Left kidney (tissue), 1 donor: ENCODE measurements at regions not wholly inside any gene's neighbourhood (a gene's known extent, or its start where the extent isn't known, plus 50 kb on each side); places are given as distances from the start of the nearest gene placed in this dataset.
"Not testable (repeated sequence)": the region's sequence is repeated elsewhere in the genome, so short reads cannot be mapped to it uniquely, and the experiment has no call there.

ENCODE experiments used
- DNase-seq: peaks from one replicate; pipeline ENCODE4 v3.0.0-alpha.2; 2013

DNA sequence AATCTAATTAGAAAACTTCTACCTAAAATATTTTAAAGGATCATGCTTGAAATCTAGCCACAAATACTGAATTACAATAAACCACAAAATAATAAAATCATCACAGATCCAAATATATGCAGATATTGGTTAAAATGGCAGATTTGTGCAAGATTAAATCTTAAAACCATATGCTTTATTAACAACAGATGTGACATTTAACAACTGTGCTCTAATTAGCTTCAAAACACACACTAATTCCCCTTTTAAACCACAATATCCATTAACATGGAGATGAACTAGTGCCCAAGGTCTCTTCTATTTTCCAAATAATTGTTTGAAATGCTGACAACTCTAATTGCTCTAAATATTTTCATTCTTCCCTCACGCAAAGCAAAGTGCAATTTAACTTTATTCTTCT lies 1530.3 kb downstream of the SI start:
- no peak for DNase-seq

DNA sequence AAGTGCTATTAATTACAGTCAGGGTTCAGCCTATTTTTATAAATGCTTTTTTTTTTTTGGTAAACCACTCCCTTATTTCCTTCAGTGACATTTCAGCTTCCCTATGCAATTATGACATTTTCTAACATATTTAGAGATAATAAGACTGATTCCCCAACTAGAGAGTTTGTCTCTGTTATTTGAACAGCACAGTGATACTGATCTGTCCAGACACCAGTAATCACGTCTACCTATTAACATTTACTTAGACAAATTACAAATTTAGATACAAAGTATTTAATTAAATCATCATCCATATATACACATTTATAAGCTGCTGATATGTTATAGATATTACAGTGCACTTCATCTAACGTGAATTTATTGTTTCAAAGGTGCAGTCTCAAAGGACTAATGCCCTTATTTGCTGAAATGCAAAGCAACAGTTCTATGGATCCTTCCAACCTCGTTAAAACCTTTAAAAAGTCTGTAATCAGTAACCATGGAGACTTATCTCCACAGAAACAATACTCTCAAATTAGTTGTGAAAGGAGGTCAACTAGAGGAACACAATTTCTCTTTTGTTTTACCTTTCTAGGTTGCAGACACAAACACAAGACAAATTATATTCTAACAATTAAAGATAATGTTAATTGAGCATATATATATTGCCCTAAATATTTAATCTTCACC lies 1531.1 kb downstream of the SI start:
- DNase-seq, result no peak

DNA sequence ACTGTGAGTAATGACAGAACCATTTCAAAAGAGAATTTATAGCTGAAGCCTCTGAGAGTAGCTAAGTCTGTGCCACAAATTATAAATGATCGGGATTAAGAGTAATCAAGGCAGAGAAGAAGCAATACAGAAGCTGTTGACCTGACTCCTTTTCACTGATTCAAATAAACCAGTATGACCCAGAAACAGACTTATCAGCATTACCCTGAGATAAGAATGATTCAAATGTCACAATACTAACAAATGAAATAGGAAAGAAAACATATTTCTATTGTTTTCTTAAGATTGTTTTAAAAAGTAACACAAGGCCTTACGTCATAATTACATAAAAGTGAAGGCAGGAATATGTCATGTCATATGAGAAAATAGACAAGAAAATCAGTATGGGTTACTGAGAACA lies 1534.6 kb downstream of the SI start:
- DNase-seq, result no peak

DNA sequence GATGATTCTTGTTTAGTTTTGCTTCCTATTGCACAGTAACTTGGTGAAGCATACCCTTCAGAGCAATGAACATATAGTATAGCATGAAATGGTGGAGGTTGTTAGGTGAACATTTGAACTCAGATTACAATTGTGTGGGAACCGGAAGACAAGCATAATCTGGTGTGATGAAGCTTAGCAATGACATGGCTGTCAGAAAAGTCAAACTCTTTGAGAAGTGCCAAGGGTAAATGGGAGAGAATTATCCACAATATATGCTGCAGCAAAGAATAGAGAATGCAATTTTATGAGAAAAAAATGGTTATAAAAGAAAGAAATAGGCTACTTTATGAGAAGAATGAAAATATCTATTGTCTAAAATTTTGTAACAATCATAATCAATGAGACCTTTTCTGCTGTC lies 1536.7 kb downstream of the SI start:
- no peak for DNase-seq

DNA sequence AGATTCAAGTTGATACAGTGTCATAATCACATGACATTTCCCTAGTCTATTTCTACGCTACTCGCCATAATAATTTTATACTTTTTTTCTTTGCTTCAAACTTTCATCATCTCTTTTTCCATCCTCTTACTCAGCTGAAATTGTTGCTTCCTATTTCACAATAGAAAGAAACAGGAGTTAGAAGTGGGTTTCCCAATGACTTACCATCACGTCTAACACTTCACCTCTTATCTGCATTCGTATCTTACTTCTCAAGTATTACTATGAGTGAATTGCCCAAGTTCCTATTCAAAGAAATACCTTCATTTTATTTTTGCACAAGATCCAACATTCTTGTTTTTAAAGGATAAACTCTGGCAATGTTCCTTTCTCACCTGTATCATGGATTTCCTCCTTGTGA lies 1539.9 kb downstream of the SI start:
- DNase-seq, result no peak

DNA sequence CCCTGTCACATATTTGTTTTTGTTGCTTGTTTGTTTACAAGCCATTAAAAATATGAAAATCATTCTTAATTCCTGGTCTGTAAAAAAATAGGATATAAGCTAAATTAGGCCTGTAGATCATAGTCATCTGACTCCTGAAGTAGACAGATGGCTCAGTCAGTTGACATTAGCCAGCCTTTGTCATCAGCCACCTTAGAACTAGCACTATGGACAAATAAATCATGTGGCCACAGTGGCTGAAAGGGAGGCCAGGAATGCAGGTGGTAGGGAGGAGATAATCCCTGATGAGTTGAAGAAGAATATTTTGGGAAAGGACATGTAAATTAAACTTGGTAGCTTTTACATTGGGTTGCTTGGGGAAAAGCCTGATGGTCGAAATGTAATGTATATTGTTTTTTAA lies 1544.9 kb downstream of the SI start:
- no peak for DNase-seq

DNA sequence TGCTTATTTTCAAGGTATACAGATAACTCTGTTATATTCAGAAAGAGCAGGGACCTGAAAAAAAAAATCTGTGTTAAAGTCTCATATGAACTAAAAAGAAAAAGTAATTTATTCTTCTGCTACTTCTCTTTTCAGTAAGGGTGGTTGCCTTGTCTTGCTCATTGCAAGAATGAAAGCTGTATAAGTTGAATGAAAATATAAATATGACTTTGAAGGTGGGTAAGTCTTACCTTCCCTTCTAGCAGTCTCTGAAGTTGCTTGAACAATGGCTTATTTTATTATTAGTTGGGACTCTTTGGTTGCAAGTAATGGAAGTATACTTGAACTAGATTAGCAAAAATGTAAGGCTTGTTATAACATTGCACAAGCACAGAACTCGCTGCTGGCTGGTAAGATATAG lies 1554.9 kb downstream of the SI start:
- no peak for DNase-seq

DNA sequence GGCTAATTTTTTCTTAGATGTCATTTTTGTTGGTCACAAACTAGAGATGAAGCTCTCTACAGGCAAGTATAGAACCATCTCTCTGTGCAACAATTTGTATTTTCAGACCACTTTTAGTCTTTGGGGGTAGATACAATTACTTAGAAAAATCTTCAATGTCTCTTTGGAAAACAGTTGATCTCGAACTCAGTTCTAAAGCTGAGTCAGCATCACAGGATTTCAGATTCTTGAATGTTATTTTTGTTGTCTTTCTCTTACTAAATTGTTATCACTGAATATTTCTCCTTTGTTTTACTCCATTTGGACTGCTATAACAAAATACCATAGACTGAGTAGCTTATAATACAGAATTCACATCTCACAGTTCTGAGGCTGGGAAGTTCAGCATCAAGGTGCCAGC lies 1557.0 kb downstream of the SI start:
- DNase-seq, result no peak

DNA sequence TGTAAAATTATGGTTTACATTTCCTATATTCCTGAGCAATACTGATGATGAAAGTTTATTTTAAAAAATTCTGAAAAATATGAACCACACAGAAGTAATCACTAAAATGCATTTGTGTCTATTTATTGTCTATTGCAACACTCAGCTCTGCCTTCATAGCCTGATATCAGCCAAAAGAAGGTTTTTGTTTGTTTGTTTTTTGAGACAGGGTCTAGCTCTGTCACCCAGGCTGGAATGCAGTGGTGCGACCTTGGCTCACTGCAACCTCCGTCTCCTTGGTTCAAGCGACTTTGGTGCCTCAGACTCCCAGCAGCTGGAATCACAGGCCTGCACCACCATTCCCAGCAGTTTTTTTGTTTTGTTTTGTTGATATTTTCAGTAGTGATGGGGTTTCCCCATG lies 1560.2 kb downstream of the SI start:
- no peak for DNase-seq

DNA sequence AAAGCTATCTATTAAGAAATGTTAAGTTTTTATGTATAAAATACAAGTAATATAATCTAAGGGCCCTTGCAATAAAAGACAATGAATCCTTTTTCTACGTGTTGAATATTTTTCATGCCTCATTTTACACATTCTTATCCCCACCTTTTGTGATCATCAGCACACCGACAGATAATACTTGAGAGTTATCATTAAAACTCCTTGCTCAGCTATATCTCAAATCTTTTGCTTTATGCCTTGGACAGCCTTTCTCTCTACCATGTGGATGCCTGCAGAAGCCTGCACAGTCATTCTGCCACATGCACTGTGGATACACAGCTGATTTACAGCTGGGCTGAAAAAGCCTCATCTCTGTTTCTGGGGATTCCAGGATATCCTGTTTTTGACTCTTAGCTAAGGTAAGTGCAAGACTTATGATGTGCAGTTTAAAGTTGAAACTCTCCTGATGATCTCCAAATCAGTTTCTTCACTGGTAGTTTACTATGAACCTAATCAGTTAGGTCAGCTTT lies 1565.1 kb downstream of the SI start:
- no peak for DNase-seq

DNA sequence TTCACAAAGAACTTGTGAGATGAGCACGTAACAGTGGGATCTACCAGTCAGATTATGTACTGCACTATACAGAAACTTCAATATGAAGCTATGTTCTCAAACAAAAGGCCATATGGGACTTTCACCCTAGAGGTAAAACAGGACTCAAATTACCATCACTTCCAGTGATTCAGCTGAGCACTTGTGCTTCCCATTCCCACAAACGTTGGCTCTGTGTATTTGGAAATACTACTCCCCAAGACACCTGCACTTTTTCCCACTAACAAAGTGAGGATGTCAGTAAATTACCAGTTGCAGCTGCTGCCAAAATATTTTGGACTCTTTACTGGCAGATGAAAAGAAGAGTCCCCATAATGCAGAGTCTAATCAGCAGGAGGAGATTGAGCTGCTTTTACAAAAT lies 1570.1 kb downstream of the SI start:
- DNase-seq, result no peak

DNA sequence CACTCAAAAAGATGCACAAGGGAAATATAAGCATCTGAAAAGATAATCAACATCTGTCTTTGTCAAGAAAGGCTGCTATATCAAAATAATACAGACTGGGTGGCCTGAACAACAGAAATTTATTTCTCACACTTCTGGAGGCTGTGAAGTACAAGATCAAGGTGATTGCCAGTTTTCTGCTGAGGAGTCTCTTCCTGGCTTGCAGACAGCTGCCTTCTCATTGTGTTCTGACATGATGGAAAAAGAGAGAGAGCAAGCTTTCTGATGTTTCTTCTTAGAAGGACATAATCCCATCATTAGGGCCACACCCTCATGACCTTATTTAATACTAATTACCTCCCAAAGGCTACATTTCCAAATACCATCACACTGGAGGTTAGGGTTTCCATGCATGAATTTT lies 1573.3 kb downstream of the SI start:
- no peak for DNase-seq

DNA sequence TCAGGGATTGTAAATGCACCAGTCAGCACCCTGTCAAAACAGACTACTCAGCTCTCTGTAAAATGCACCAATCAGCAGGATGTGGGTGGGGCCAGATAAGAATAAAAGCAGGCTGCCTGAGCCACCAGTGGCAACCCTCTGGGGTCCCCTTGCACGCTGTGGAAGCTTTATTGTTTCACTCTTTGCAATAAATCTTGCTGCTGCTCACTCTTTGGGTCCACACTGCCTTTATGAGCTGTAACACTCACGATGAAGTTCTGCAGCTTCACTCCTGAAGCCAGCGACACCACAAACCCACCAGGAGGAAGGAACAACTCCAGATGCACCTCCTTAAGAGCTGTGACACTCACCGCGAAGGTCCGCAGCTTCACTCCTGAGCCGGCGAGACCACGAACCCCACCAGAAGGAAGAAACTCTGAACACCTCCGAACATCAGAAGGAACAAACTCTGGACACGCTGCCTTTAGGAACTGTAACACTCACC lies 1578.5 kb downstream of the SI start:
- not testable (repeated sequence) for DNase-seq

DNA sequence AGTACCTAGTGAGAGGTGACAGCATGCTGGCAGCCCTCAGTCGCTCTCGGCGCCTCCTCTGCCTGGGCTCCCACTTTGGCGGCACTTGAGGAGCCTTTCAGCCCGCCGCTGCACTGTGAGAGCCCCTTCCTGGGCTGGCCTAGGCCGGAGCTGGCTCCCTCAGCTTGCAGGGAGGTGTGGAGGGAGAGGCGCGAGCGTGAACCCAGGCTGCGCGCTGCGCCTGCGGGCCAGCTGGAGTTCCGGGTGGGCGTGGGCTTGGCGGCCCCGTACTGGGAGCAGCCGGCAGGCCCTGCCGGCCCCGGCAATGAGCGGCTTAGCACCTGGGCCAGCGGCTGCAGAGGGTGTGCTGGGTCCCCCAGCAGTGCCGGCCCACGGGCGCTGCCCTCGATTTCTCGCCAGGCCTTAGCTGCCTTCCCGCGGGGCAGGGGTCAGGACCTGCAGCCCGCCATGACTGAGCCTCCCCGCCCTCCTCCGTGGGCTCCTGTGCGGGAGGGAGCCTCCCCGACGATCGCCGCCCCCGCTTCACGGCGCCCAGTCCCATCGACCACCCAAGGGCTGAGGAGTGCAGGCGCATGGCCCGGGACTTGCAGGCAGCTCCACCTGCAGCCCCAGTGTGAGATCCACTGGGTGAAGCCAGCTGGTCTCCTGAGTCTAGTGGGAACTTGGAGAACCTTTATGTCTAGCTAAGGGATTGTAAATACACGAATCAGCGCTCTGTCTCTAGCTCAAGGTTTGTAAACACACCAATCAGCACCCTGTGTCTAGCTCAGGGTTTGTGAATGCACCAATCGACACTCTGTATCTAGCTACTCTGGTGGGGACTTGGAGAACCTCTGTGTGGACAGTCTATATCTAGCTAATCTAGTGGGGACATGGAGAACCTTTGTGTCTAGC lies 1579.2 kb downstream of the SI start:
- DNase-seq, result not testable (repeated sequence)

DNA sequence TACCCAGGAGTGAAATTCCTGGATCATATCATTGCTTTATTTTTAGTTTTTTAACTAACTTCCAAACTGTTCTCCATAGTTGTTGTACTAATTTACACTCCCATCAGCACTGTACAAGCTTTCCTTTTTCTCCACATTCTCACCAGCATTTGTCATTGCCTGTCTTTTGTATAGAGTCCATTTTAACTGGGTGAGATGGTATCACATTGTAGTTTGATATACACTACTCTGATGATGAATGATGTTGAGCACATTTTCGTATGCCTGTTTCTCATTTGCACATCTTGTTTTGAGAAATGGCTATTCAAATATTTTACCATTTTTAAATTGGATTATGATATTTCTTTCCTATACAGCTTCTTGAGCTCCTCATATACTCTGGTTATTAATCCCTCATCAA lies 1586.6 kb downstream of the SI start:
- no peak for DNase-seq

DNA sequence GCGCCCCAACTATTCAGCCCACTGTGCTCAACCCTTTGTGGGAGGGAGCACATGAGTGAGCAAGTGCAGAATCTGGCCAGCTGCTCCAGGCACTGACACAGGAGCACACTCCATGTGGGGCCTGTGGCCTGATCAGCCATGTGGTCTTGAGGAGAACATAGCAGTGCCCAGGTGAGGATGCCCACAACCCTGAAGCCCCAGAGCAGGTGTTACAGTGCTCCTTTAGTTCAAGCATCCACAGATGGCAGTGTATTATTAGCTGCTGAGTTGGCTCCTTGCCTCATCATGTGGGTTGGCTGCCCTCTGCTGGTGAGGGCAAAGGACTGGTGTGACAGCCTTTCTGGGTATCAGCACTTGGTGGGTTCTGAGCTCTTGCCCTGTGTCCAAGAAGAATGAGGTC lies 1588.2 kb downstream of the SI start:
- no peak for DNase-seq

DNA sequence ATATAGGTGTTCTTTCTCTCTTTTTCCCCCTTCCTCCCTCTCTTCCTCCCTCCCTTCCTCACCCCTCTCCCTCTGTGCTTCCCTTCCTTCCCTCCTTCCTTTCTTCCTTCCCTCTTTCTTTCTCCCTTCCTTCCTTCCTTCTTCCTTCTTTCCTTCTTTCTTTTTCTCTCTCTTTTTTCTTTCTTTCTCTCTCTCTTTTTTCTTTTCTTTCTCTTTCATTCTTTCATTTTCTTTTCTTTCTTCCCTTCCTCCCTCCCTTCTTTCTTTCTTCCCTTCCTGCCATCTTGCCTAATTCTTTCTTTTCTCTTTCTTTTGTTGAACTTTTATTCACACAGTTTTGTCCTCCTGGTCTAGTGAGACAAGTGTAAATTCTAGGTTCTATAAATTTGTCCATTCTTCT lies 1595.6 kb downstream of the SI start:
- DNase-seq, result no peak

DNA sequence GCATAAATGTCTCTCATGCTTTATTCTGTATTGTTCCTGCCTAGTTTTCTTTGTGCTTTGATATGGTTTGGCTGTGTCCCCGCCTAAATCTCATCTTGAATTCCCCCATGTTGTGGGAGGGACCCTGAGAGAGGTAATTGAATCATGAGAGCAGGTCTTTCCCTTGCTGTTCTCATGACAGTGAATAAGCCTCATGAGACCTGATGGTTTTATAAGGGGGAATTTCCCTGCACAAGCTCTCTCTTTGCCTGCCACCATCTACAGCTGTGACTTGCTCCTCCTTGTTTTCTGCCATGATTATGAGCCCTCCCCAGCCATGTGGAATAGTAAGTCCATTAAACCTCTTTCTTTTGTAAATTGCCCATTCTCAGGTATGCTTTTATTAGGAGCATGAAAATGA lies 1596.6 kb downstream of the SI start:
- no peak for DNase-seq

DNA sequence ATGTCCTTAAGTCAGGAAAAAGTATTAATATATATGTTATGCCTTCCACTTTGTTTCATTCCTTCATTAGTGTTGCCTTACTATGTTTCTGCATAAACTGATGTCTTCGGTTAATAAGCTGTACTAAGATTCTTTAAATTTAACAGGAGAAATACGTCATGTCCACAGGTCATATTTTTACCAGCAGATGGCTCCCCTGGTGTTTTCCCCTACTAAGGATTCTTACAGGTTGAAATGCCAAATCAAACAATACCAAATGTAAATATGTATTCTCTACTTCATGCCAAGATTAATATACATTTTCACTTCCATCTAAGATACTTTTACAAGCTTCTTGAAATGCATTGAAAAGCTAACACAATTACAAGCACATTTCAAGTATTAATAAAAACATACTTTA lies 1602.1 kb downstream of the SI start:
- DNase-seq, result no peak

DNA sequence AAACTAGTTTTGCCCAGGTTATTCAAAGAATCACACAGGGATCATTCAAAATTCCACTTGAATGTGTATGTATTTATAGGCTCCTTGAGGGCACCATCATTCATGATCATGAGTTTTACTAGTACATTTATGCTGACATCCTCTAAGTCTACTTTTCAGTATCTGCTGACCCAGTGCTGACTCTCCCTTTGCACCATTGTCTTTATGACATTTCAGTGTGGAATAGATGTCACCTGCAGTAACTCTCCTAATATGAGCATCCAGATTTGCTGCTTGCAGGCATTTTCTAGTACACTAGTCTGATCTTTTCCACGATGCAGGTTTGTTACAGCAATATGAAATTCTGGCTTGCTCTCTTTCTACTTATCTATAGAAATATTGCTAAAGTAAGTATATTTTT lies 1603.5 kb downstream of the SI start:
- DNase-seq, result no peak

DNA sequence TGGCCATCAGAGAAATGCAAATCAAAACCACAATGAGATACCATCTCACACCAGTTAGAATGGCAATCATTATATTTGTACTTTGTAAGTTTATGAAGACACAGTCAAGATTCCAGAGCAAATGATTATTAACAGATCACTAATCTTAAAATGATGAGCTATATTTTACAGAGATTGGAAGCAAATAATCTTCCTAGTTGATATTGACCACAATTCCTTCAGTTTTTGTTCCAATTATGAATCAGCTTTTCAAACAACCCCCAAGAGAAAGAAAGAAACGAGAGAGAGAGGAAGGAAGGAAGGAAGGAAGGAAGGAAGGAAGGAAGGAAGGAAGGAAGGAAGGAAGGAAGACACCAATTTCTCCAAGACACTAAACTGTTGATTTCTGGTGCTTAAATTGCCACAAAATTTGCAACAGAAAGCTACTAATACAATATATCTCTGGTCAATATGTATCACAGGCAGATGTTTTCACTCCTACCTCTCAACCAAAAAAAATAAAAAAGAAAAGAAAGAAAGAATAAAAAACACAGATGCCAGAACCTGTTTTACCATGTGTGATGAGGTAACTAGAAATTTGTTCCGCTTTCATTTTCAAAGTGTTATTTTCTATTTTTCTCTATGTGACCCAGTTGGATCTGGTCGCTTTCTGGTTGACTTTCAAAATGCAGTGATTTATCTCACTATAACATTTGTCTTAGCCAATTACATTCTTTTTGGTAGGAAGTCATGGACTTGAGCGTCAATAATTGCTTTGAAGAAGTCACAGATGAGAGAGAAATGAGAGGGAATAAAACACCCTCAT lies 1609.6 kb downstream of the SI start:
- DNase-seq, result no peak

DNA sequence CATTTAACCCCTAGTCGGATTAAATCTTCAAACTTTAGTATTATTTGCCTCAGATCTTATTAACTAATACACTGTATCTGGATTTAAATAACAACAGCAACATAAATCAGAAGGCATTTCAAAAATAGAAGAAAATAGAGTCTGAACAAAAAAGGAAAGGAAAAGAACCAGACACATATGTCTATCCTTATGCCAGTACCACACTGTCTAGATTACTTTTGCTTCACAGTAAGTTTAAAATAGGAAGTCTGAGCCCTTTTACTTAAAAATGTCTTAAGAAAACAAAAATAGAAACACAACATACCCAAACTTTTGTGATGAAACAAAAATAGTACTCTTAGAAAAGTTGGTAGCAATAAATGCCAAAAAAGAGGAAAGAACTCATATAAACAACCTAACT lies 1615.8 kb downstream of the SI start:
- no peak for DNase-seq

DNA sequence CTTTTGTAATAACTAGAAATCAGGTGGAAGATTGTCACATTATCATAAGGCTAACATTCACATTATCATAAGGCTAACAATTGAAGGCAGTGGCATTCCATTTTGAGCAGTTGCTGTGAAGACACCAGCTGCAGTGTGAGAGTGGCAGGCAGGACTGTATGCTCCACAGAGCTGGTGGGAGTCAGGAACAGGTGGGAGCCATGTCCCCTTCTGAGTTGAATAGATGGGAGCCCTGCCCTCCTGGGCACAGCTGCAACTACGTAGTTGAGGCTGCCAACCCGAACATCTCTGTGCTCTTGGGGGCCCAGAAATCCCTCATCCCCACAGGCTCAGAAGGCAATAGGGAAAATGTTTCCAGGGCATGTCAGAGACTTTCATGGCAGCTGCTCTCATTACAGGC lies 1627.6 kb downstream of the SI start:
- no peak for DNase-seq
